ENCODE measurements at regions not wholly inside any gene's neighbourhood (a gene's known extent, or its start where the extent isn't known, plus 50 kb on each side); places are given as distances from the start of the nearest gene placed in this dataset.

- no peak for TF ChIP-seq CTCF (IDR thresholded peaks at IDR 0.05; ENCODE audit: low read depth, low read length)
- no peak for TF ChIP-seq EZH2phosphoT487 (IDR thresholded peaks at IDR 0.05; ENCODE audit: low read depth)
Measured at GRCh38 chr3:14592390-14592789, 52.2 kb upstream of the GRIP2 start.
